Osteocyte (in vitro differentiated cells): ENCODE measurements at regions not wholly inside any gene's neighbourhood (a gene's known extent, or its start where the extent isn't known, plus 50 kb on each side); places are given as distances from the start of the nearest gene placed in this dataset.

Experiments used
- DNase-seq: peaks from one replicate; pipeline ENCODE4 v3.0.0; 2021; ENCODE audit warnings: mixed read lengths; ENCODE audit not compliant: unreplicated experiment; ENCODE audit errors: extremely low spot score
- H3K27ac Mint-ChIP-seq: one replicate; pipeline ENCODE4 v1.8.0; 2021; ENCODE audit warnings: mild to moderate bottlenecking, mixed read lengths; ENCODE audit not compliant: unreplicated experiment
- H3K27me3 Mint-ChIP-seq: one replicate; pipeline ENCODE4 v1.8.0; 2021; ENCODE audit warnings: mixed read lengths; ENCODE audit not compliant: unreplicated experiment
- H3K36me3 Mint-ChIP-seq: one replicate; pipeline ENCODE4 v1.8.0; 2021; ENCODE audit warnings: mixed read lengths; ENCODE audit not compliant: unreplicated experiment
- H3K4me1 Mint-ChIP-seq: one replicate; pipeline ENCODE4 v1.8.0; 2021; ENCODE audit warnings: mixed read lengths; ENCODE audit not compliant: unreplicated experiment
- H3K4me3 Mint-ChIP-seq: one replicate; pipeline ENCODE4 v1.8.0; 2021; ENCODE audit warnings: mild to moderate bottlenecking, moderate library complexity, mixed read lengths; ENCODE audit not compliant: unreplicated experiment
- H3K9me3 Mint-ChIP-seq: one replicate; pipeline ENCODE4 v1.8.0; 2021; ENCODE audit warnings: mixed read lengths; ENCODE audit not compliant: unreplicated experiment
- CTCF ChIP-seq: fragments of 200-600 bp; sonication (generic); IDR thresholded peaks from 2 replicates; pipeline ENCODE4 v1.5.0; 2021; ENCODE audit warnings: antibody characterized with exemption, mild to moderate bottlenecking, moderate library complexity

- no peak overlapping the region for H3K4me3 Mint-ChIP-seq
- H3K9me3 Mint-ChIP-seq = no peaks in the 10 kb centered on the region
- H3K27me3 Mint-ChIP-seq = peaks cover 10% of the 10 kb centered on the region
- H3K36me3 Mint-ChIP-seq = no peaks in the 10 kb centered on the region
- no peaks in the 10 kb centered on the region for H3K4me1 Mint-ChIP-seq
- no peak for TF ChIP-seq CTCF
- no peak overlapping the region for H3K27ac Mint-ChIP-seq
- DNase-seq = no peak
Measured at GRCh38 chr11:32325725-32326124, 109.6 kb downstream of the WT1 start.

DNA sequence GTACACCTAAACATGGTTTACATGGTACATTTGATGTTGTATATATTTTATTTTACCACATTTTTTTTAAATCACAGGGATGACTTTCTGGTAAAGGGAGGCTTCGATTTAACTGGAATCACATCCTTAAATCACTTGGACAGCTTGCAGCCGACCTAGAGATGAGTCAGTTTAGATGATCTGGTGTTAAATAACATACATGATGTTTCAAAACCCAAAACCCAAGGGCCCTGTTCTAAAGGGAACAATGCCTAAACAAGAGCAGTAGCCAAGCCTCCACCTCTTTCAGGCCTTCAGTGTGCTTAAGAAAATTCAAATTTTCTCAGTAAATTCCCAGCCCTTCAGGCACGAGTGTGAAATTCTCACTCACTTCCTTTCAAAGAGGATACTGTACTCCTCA is 108.8 kb downstream of the WT1 start:
- H3K9me3 Mint-ChIP-seq = no peaks in the 10 kb centered on the region
- no peak overlapping the region for H3K4me3 Mint-ChIP-seq
- TF ChIP-seq CTCF = no peak
- H3K27ac Mint-ChIP-seq = no peak overlapping the region
- no peaks in the 10 kb centered on the region for H3K36me3 Mint-ChIP-seq
- no peaks in the 10 kb centered on the region for H3K4me1 Mint-ChIP-seq
- DNase-seq = no peak
- peaks cover 8% of the 10 kb centered on the region for H3K27me3 Mint-ChIP-seq

GRCh38 chr11:32328392-32328791 is 106.9 kb downstream of the WT1 start:
- no peak for DNase-seq
- no peaks in the 10 kb centered on the region for H3K9me3 Mint-ChIP-seq
- TF ChIP-seq CTCF = no peak
- peaks cover 4% of the 10 kb centered on the region for H3K4me1 Mint-ChIP-seq
- H3K27ac Mint-ChIP-seq = no peak overlapping the region
- H3K36me3 Mint-ChIP-seq = no peaks in the 10 kb centered on the region
- H3K27me3 Mint-ChIP-seq = peaks cover 14% of the 10 kb centered on the region
- H3K4me3 Mint-ChIP-seq = no peak overlapping the region

DNA sequence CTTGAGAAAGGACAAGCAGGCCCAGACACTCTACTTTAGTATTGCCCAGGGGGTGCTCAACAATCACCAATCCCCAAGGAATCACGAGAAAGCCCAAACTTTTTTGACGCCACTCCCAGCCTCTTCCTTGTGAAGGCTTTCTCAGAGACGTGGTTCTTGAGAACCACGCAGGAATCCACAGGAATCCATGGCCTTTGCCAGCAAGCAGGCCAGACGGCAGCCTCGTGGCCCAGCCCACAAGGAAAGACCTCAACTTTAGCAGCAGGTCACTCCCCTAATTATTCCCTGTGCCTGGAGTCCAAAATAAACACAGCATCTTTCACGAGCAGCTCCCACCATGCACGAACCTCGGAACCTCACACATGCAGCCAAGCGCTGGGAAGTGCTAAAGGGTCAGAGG is 104.2 kb downstream of the WT1 start:
- H3K9me3 Mint-ChIP-seq = no peaks in the 10 kb centered on the region
- no peak overlapping the region for H3K27ac Mint-ChIP-seq
- H3K36me3 Mint-ChIP-seq = no peaks in the 10 kb centered on the region
- DNase-seq = no peak
- TF ChIP-seq CTCF = no peak
- H3K4me3 Mint-ChIP-seq = no peak overlapping the region
- H3K4me1 Mint-ChIP-seq = peaks cover 5% of the 10 kb centered on the region
- peaks cover 21% of the 10 kb centered on the region for H3K27me3 Mint-ChIP-seq

DNA sequence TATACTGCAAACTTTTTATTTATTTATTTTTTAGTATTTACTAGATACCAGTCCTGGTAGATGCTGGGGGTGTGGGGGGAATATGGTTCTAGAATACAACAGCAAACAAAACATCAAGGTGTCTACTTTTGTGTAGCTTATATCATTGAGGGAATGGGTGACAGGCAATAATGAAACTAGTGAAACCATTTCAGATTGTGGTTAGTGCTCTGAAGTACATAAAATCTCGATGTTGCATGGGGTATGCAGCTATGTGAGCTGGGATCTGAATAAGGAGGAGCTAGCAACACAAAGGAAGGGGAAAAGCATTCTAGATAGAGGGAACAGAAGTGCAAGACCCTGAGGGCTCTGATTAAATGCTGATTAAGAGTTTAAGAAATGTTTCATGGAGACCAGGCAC is 103.5 kb downstream of the WT1 start:
- H3K27me3 Mint-ChIP-seq = peaks cover 21% of the 10 kb centered on the region

More for the DNA sequence above, 103.5 kb downstream of the WT1 start:
- DNase-seq = no peak
- peaks cover 5% of the 10 kb centered on the region for H3K4me1 Mint-ChIP-seq
- H3K9me3 Mint-ChIP-seq = no peaks in the 10 kb centered on the region
- H3K27ac Mint-ChIP-seq = no peak overlapping the region
- no peak for TF ChIP-seq CTCF
- H3K36me3 Mint-ChIP-seq = no peaks in the 10 kb centered on the region
- H3K4me3 Mint-ChIP-seq = no peak overlapping the region
